ENCODE measurements at regions not wholly inside any gene's neighbourhood (a gene's known extent, or its start where the extent isn't known, plus 50 kb on each side); places are given as distances from the start of the nearest gene placed in this dataset.
A peak's percentile ranks its signal among the peaks of the same experiment; 100 is the strongest.

DNA sequence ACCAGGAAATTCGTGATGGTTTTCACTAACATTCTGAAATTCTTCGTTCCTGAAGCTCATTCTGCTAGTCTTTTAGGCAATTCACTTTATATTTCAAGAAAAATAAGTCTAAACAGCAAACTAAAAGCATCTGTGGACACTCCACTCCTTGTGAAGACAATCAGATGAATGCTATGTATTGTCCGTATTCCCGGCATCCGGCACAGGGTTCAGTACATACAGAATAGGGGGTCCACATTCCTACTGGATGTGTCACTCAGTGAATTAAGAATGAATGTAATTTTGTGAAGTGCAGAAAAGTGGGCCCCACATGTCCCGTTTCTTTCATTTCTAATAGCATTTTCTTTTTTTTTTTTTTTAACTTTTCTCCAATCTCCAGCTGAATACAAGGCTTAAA, 241.3 kb downstream of the GRIN2B start:
- Histone ChIP-seq H3K9me3 (ENCODE audit: control insufficient read depth in 2 of 3, insufficient read depth in 1 of 3, low read length in 3 of 3) (no peaks in the 10 kb centered on the region), H3K4me1 (ENCODE audit: control insufficient read depth in 2 of 3, insufficient read depth in 2 of 3, low read depth in 1 of 3, low read length in 3 of 3) (no peaks in the 10 kb centered on the region), H3K36me3 (ENCODE audit: control insufficient read depth in 2 of 3, insufficient read depth in 3 of 3, low read length in 3 of 3) (no peaks in the 10 kb centered on the region), H3K27me3 (ENCODE audit: control insufficient read depth, insufficient read depth, low read length) (no peaks in the 10 kb centered on the region), H3K27ac (ENCODE audit: low read depth in 2 of 2, low read length in 2 of 2) (no peak overlapping the region), H3K9ac (ENCODE audit: low read length in 3 of 3) (no peak overlapping the region), H3K4me3 (ENCODE audit: low read length in 3 of 3) (no peak overlapping the region)
- no peak for FAIRE-seq
- intact Hi-C loops (cut with DNase I): no loop called here
- DNase-seq: no peak
- TF ChIP-seq, protein P1, sequence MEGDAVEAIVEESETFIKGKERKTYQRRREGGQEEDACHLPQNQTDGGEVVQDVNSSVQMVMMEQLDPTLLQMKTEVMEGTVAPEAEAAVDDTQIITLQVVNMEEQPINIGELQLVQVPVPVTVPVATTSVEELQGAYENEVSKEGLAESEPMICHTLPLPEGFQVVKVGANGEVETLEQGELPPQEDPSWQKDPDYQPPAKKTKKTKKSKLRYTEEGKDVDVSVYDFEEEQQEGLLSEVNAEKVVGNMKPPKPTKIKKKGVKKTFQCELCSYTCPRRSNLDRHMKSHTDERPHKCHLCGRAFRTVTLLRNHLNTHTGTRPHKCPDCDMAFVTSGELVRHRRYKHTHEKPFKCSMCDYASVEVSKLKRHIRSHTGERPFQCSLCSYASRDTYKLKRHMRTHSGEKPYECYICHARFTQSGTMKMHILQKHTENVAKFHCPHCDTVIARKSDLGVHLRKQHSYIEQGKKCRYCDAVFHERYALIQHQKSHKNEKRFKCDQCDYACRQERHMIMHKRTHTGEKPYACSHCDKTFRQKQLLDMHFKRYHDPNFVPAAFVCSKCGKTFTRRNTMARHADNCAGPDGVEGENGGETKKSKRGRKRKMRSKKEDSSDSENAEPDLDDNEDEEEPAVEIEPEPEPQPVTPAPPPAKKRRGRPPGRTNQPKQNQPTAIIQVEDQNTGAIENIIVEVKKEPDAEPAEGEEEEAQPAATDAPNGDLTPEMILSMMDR (IDR thresholded peaks at IDR 0.05; ENCODE audit: borderline replicate concordance, extremely low read depth, insufficient read depth): no peak

DNA sequence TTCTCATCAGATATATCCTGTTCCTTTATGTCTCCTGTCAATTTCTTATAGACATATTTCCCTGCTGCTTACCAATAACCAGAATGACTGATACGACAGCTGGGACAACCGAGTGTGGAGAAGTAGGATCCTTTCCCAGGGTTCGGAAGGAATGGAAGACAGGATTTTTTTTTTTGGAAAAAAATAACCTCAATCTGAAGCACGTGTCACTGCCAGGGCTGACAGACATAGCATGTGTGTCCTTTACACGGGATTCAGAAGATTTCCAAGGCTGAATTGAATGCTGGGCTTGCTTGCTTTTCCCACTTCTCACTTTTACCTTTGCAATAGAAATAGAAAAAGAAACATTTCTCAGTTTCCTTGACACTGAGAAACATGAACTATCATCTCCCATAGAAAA, 245.7 kb downstream of the GRIN2B start:
- H3K36me3 ChIP-seq (ENCODE audit: control insufficient read depth in 2 of 3, insufficient read depth in 3 of 3, low read length in 3 of 3): no peaks in the 10 kb centered on the region
- no peaks in the 10 kb centered on the region for H3K4me1 ChIP-seq (ENCODE audit: control insufficient read depth in 2 of 3, insufficient read depth in 2 of 3, low read depth in 1 of 3, low read length in 3 of 3)
- no peaks in the 10 kb centered on the region for H3K27me3 ChIP-seq (ENCODE audit: control insufficient read depth, insufficient read depth, low read length)
- intact Hi-C loops (cut with DNase I): no loop called here
- no peak overlapping the region for H3K27ac ChIP-seq (ENCODE audit: low read depth in 2 of 2, low read length in 2 of 2)
- DNase-seq (no peak), FAIRE-seq (no peak)
- TF ChIP-seq, protein P1 (IDR thresholded peaks at IDR 0.05; ENCODE audit: borderline replicate concordance, extremely low read depth, insufficient read depth): no peak
- H3K4me3 ChIP-seq (ENCODE audit: low read length in 3 of 3): no peak overlapping the region
- no peak overlapping the region for H3K9ac ChIP-seq (ENCODE audit: low read length in 3 of 3)
- H3K9me3 ChIP-seq (ENCODE audit: control insufficient read depth in 2 of 3, insufficient read depth in 1 of 3, low read length in 3 of 3): no peaks in the 10 kb centered on the region

DNA sequence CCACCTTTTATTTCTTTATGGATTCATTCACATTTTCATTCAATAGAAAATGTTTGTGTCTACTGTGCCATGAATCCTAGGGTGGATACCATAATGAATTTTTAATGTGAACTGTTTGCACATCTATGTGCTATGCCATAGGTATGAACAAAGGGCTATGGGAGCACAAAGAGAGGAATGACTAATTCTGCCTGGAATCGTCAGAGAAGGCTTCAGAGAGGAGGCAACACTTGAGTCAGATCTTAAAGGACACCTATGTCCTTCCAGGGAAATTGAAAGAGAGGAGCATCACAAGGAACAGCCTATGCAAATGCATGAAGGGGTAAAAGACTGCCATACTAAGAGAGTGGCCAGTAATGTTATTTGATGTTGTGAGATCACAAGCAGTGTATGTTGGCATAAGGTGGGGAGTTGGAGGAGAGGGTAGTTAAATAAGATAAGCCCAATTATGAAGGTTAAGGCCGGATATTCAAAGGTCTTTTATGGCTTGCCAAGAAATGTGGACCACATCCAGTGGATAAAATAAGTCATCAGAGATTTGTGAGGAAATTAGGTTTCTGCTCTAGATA, 246.7 kb downstream of the GRIN2B start:
- no peaks in the 10 kb centered on the region for H3K36me3 ChIP-seq (ENCODE audit: control insufficient read depth in 2 of 3, insufficient read depth in 3 of 3, low read length in 3 of 3)
- TF ChIP-seq, protein P1 (IDR thresholded peaks at IDR 0.05; ENCODE audit: borderline replicate concordance, extremely low read depth, insufficient read depth): no peak
- intact Hi-C loops (cut with DNase I): no loop called here
- no peak for DNase-seq
- no peaks in the 10 kb centered on the region for H3K27me3 ChIP-seq (ENCODE audit: control insufficient read depth, insufficient read depth, low read length)
- no peak overlapping the region for H3K27ac ChIP-seq (ENCODE audit: low read depth in 2 of 2, low read length in 2 of 2)
- no peaks in the 10 kb centered on the region for H3K9me3 ChIP-seq (ENCODE audit: control insufficient read depth in 2 of 3, insufficient read depth in 1 of 3, low read length in 3 of 3)
- no peak overlapping the region for H3K9ac ChIP-seq (ENCODE audit: low read length in 3 of 3)
- no peak for FAIRE-seq
- H3K4me3 ChIP-seq (ENCODE audit: low read length in 3 of 3): no peak overlapping the region
- H3K4me1 ChIP-seq (ENCODE audit: control insufficient read depth in 2 of 3, insufficient read depth in 2 of 3, low read depth in 1 of 3, low read length in 3 of 3): no peaks in the 10 kb centered on the region

DNA sequence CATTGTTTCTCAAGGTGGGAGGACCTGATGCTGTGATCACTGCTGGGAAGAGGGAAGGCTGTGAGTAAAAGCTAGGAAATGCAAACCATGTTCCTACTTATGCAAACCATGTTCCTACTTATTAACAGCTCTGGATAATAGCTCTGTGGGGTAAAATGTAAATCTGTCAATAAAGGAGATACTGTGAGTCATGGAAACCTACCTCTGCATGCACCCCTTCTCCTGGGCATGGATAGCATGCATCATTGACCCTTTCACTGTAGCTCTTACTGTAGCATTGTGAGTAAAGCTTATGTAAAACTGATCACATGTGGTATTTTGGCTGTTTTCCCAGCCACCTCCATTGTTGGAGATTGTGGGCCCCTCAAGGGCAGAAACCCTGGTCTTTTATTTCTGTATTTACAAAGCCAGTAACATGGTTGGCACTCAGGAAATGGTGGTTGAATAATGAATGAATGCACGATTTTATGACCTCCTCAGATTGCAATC, 253.7 kb downstream of the GRIN2B start:
- DNase-seq (peak in 2 of 5 donors; percentile 49 to 58), FAIRE-seq (no peak)
- intact Hi-C loops (cut with DNase I): no loop called here
- no peaks in the 10 kb centered on the region for H3K36me3 ChIP-seq (ENCODE audit: control insufficient read depth in 2 of 3, insufficient read depth in 3 of 3, low read length in 3 of 3)
- H3K27me3 ChIP-seq (ENCODE audit: control insufficient read depth, insufficient read depth, low read length): no peaks in the 10 kb centered on the region
- TF ChIP-seq, protein P1 (IDR thresholded peaks at IDR 0.05; ENCODE audit: borderline replicate concordance, extremely low read depth, insufficient read depth): no peak
- no peak overlapping the region for H3K27ac ChIP-seq (ENCODE audit: low read depth in 2 of 2, low read length in 2 of 2)
- H3K4me1 ChIP-seq (ENCODE audit: control insufficient read depth in 2 of 3, insufficient read depth in 2 of 3, low read depth in 1 of 3, low read length in 3 of 3): no peaks in the 10 kb centered on the region
- H3K9ac ChIP-seq (ENCODE audit: low read length in 3 of 3): no peak overlapping the region
- no peak overlapping the region for H3K4me3 ChIP-seq (ENCODE audit: low read length in 3 of 3)
- no peaks in the 10 kb centered on the region for H3K9me3 ChIP-seq (ENCODE audit: control insufficient read depth in 2 of 3, insufficient read depth in 1 of 3, low read length in 3 of 3)
